Spleen (tissue), 7 donors: ENCODE measurements at regions not wholly inside any gene's neighbourhood (a gene's known extent, or its start where the extent isn't known, plus 50 kb on each side); places are given as distances from the start of the nearest gene placed in this dataset.

Experiments
- POLR2A ChIP-seq, 3 donors: fragments of 450-650 bp; IDR thresholded peaks; one replicate each; pipeline ENCODE4 v1.5.1; 2017; ENCODE audit warnings: antibody characterized with exemption in 3 of 3, mild to moderate bottlenecking in 1 of 3
- POLR2AphosphoS5 ChIP-seq, 3 donors: sonication (generic); formaldehyde crosslinking; IDR thresholded peaks; one replicate each; pipeline ENCODE4 v1.5.1; 2017; ENCODE audit warnings: antibody characterized with exemption in 3 of 3
- TF ChIP-seq, protein P1 (sequence below), 11 experiments: fragments of 200-600 bp in 7 of 11; fragments of 450-650 bp in 4 of 11; sonication (generic) in 4 of 11; IDR thresholded peaks in 8 of 11; conservative IDR thresholded peaks in 3 of 11; 1 replicate in 7 of 11; 2 replicates in 4 of 11; pipeline versions ENCODE4 v1.4.0 to v1.8.0; 2016 to 2021; ENCODE audit warnings: antibody characterized with exemption in 11 of 11, inconsistent platforms in 4 of 11, mild to moderate bottlenecking in 1 of 11
- donor health status: DM: no; HTN: no; CAD: no; lungs with moderate emphysema.
- donor health status: DM: no; HTN: no; CAD: no.
- donor health status: DM: no; HTN: no; CAD: no.

- TF ChIP-seq, protein P1, sequence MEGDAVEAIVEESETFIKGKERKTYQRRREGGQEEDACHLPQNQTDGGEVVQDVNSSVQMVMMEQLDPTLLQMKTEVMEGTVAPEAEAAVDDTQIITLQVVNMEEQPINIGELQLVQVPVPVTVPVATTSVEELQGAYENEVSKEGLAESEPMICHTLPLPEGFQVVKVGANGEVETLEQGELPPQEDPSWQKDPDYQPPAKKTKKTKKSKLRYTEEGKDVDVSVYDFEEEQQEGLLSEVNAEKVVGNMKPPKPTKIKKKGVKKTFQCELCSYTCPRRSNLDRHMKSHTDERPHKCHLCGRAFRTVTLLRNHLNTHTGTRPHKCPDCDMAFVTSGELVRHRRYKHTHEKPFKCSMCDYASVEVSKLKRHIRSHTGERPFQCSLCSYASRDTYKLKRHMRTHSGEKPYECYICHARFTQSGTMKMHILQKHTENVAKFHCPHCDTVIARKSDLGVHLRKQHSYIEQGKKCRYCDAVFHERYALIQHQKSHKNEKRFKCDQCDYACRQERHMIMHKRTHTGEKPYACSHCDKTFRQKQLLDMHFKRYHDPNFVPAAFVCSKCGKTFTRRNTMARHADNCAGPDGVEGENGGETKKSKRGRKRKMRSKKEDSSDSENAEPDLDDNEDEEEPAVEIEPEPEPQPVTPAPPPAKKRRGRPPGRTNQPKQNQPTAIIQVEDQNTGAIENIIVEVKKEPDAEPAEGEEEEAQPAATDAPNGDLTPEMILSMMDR (IDR thresholded peaks at IDR 0.05 in 8 of 11, conservative IDR thresholded peaks at IDR 0.05 in 3 of 11): no peak
- no peak for TF ChIP-seq POLR2AphosphoS5 (IDR thresholded peaks at IDR 0.05)
- TF ChIP-seq POLR2A (IDR thresholded peaks at IDR 0.05): no peak
Observed at GRCh38 chr6:91142154-91142553, 555.3 kb upstream of the MAP3K7 start.
